ENCODE measurements at regions not wholly inside any gene's neighbourhood (a gene's known extent, or its start where the extent isn't known, plus 50 kb on each side); places are given as distances from the start of the nearest gene placed in this dataset.

GRCh38 chr20:51144476-51144875 is 121.6 kb upstream of the KCNG1 start:
- Histone ChIP-seq H3K27ac (no peak overlapping the region), H3K4me3 (no peak overlapping the region)
- no peak for TF ChIP-seq CTCF (IDR thresholded peaks at IDR 0.05)
- no peak for DNase-seq (ENCODE audit: low spot score)

- no peak for DNase-seq (ENCODE audit: low spot score)
- TF ChIP-seq CTCF (IDR thresholded peaks at IDR 0.05): no peak
- Histone ChIP-seq H3K27ac (no peak overlapping the region), H3K4me3 (no peak overlapping the region)
Measured at GRCh38 chr20:51143652-51144051, 120.7 kb upstream of the KCNG1 start.

- Histone ChIP-seq H3K27ac (no peak overlapping the region), H3K4me3 (no peak overlapping the region)
- no peak for TF ChIP-seq CTCF (IDR thresholded peaks at IDR 0.05)
- DNase-seq (ENCODE audit: low spot score): no peak
Measured at GRCh38 chr20:51142448-51142847, 119.5 kb upstream of the KCNG1 start.

- no peak for TF ChIP-seq CTCF (IDR thresholded peaks at IDR 0.05)
- Histone ChIP-seq H3K27ac (no peak overlapping the region), H3K4me3 (no peak overlapping the region)
- no peak for DNase-seq (ENCODE audit: low spot score)
Measured at GRCh38 chr20:51140671-51141070, 117.8 kb upstream of the KCNG1 start.

GRCh38 chr20:51139891-51140290 is 117.0 kb upstream of the KCNG1 start:
- H3K27ac ChIP-seq: no peak overlapping the region
- DNase-seq (ENCODE audit: low spot score): no peak
- TF ChIP-seq CTCF (IDR thresholded peaks at IDR 0.05): no peak
- H3K4me3 ChIP-seq: no peak overlapping the region

GRCh38 chr20:51138576-51138975 is 115.7 kb upstream of the KCNG1 start:
- no peak for DNase-seq (ENCODE audit: low spot score)
- H3K27ac ChIP-seq: no peak overlapping the region
- no peak overlapping the region for H3K4me3 ChIP-seq
- TF ChIP-seq CTCF (IDR thresholded peaks at IDR 0.05): no peak

GRCh38 chr20:51137461-51137860 is 114.6 kb upstream of the KCNG1 start:
- H3K27ac ChIP-seq: no peak overlapping the region
- TF ChIP-seq CTCF (IDR thresholded peaks at IDR 0.05): no peak
- no peak for DNase-seq (ENCODE audit: low spot score)
- H3K4me3 ChIP-seq: no peak overlapping the region

All from coronary artery (tissue), 2 donors.